Hindlimb muscle (tissue), 1 donor: ENCODE measurements at regions not wholly inside any gene's neighbourhood (a gene's known extent, or its start where the extent isn't known, plus 50 kb on each side); places are given as distances from the start of the nearest gene placed in this dataset.

Experiments
- DNase-seq: peaks from one replicate; pipeline ENCODE4 v3.0.0-alpha.2; 2013

- no peak for DNase-seq
Observed at GRCh38 chr18:61989138-61989537, 96.3 kb upstream of the RNF152 start.

GRCh38 chr18:61988100-61988499 is 95.3 kb upstream of the RNF152 start:
- no peak for DNase-seq

GRCh38 chr18:61985681-61986080 is 92.9 kb upstream of the RNF152 start:
- no peak for DNase-seq

GRCh38 chr18:61984349-61984748 is 91.5 kb upstream of the RNF152 start:
- peak; percentile 75 for DNase-seq

- no peak for DNase-seq
Observed at GRCh38 chr18:61982475-61982874, 89.7 kb upstream of the RNF152 start.

- no peak for DNase-seq
Observed at GRCh38 chr18:61980355-61980754, 87.5 kb upstream of the RNF152 start.

- DNase-seq, result no peak
Observed at GRCh38 chr18:61975526-61976326, 82.9 kb upstream of the RNF152 start.

- DNase-seq, result no peak
Observed at GRCh38 chr18:61973273-61974115, 80.7 kb upstream of the RNF152 start.

- no peak for DNase-seq
Observed at GRCh38 chr18:61972389-61973264, 79.8 kb upstream of the RNF152 start.

GRCh38 chr18:61967252-61967891 is 74.6 kb upstream of the RNF152 start:
- no peak for DNase-seq

GRCh38 chr18:61965311-61965710 is 72.5 kb upstream of the RNF152 start:
- no peak for DNase-seq

GRCh38 chr18:61964616-61965015 is 71.8 kb upstream of the RNF152 start:
- DNase-seq, result no peak

GRCh38 chr18:61963705-61964104 is 70.9 kb upstream of the RNF152 start:
- no peak for DNase-seq

GRCh38 chr18:61957801-61958516 is 65.2 kb upstream of the RNF152 start:
- no peak for DNase-seq

GRCh38 chr18:61955644-61956043 is 62.8 kb upstream of the RNF152 start:
- no peak for DNase-seq

GRCh38 chr18:61954096-61954746 is 61.4 kb upstream of the RNF152 start:
- no peak for DNase-seq

GRCh38 chr18:61953641-61954040 is 60.8 kb upstream of the RNF152 start:
- no peak for DNase-seq

GRCh38 chr18:61953161-61953560 is 60.4 kb upstream of the RNF152 start:
- no peak for DNase-seq

- DNase-seq, result no peak
Observed at GRCh38 chr18:61951396-61951795, 58.6 kb upstream of the RNF152 start.

- DNase-seq, result no peak
Observed at GRCh38 chr18:61950371-61950770, 57.6 kb upstream of the RNF152 start.

- no peak for DNase-seq
Observed at GRCh38 chr18:61949946-61950345, 57.1 kb upstream of the RNF152 start.
